HEK293 (cell line): ENCODE measurements at regions not wholly inside any gene's neighbourhood (a gene's known extent, or its start where the extent isn't known, plus 50 kb on each side); places are given as distances from the start of the nearest gene placed in this dataset.

Source experiments
- CTCF ChIA-PET: fragments of 350-600 bp; formaldehyde crosslinking; extraction: SDS; loops from one replicate; lab custom pipeline; 2021; ENCODE audit warnings: antibody characterized with exemption; lab: Yijun Ruan, JAX
- POLR2A ChIA-PET: fragments of 300-600 bp; formaldehyde crosslinking; extraction: SDS; loops from one replicate; lab custom pipeline; 2020; ENCODE audit warnings: antibody characterized with exemption, inconsistent platforms; lab: Yijun Ruan, JAX
- H3K27ac ChIP-seq: fragments of 200-500 bp; sonication (Bioruptor generic); 2 replicates; pipeline ENCODE4 v1.5.1; 2014; ENCODE audit warnings: low read depth, low read length, control low read depth, inconsistent platforms; ENCODE audit errors: extremely low read depth
- H3K36me3 ChIP-seq, 2 experiments: fragments of 200-500 bp in 1 of 2; sonication (Bioruptor generic) in 1 of 2; 1 replicate in 1 of 2; 2 replicates in 1 of 2; pipeline ENCODE4 v1.5.1; 2014 to 2017; ENCODE audit warnings: inconsistent platforms in 2 of 2, low read length in 2 of 2; ENCODE audit not compliant: control insufficient read depth in 2 of 2, insufficient read depth in 1 of 2
- H3K4me1 ChIP-seq: fragments of 200-500 bp; sonication (Bioruptor generic); 2 replicates; pipeline ENCODE4 v1.5.1; 2014; ENCODE audit warnings: mild to moderate bottlenecking, low read length, inconsistent platforms; ENCODE audit not compliant: control insufficient read depth, insufficient read depth
- H3K4me3 ChIP-seq: 2 replicates; pipeline ENCODE4 v1.5.1; 2011; ENCODE audit warnings: low read depth, mild to moderate bottlenecking, control low read depth, low read length, moderate library complexity
- H3K9me3 ChIP-seq: fragments of 200-500 bp; sonication (Bioruptor generic); 2 replicates; pipeline ENCODE4 v1.5.1; 2014; ENCODE audit warnings: low read depth, low read length, inconsistent platforms; ENCODE audit not compliant: control insufficient read depth, insufficient read depth
- BCL11A ChIP-seq: fragments of 450-650 bp; formaldehyde crosslinking; IDR thresholded peaks from 2 replicates; pipeline ENCODE4 v1.5.1; 2016; ENCODE audit warnings: low read depth, missing biosample characterization, missing genetic modification characterization
- SCRT1 ChIP-seq: fragments of 450-650 bp; formaldehyde crosslinking; IDR thresholded peaks from 2 replicates; pipeline ENCODE4 v1.5.1; 2016; ENCODE audit warnings: missing biosample characterization, missing genetic modification characterization, borderline replicate concordance
- SCRT2 ChIP-seq: fragments of 450-650 bp; formaldehyde crosslinking; IDR thresholded peaks from 2 replicates; pipeline ENCODE4 v1.5.1; 2016; ENCODE audit warnings: missing biosample characterization, missing genetic modification characterization
- ZNF114 ChIP-seq: fragments of 450-650 bp; formaldehyde crosslinking; IDR thresholded peaks from 2 replicates; pipeline ENCODE4 v1.5.0; 2017; ENCODE audit warnings: missing biosample characterization, missing genetic modification characterization
- ZNF132 ChIP-seq: fragments of 450-650 bp; formaldehyde crosslinking; IDR thresholded peaks from 2 replicates; pipeline ENCODE4 v1.5.1; 2017; ENCODE audit warnings: missing biosample characterization, missing genetic modification characterization, borderline replicate concordance
- ZNF274 ChIP-seq, 2 experiments: fragments of 200-500 bp in 1 of 2; fragments of 450-650 bp in 1 of 2; sonication (Bioruptor generic) in 1 of 2; formaldehyde crosslinking in 1 of 2; IDR thresholded peaks; 2 replicates each; pipeline versions ENCODE4 v1.5.1 to v1.6.1; 2014 to 2016; ENCODE audit warnings: borderline replicate concordance in 1 of 2, inconsistent platforms in 1 of 2, low read length in 1 of 2, missing biosample characterization in 1 of 2, missing genetic modification characterization in 1 of 2
- ZNF366 ChIP-seq: fragments of 450-650 bp; formaldehyde crosslinking; conservative IDR thresholded peaks from 2 replicates; pipeline ENCODE4 v1.5.1; 2016; ENCODE audit warnings: missing biosample characterization, missing genetic modification characterization
- ZNF391 ChIP-seq: fragments of 450-650 bp; formaldehyde crosslinking; IDR thresholded peaks from 2 replicates; pipeline ENCODE4 v1.5.1; 2016; ENCODE audit warnings: low read depth, missing biosample characterization, missing genetic modification characterization, borderline replicate concordance
- ZNF514 ChIP-seq: fragments of 450-650 bp; formaldehyde crosslinking; IDR thresholded peaks from 2 replicates; pipeline ENCODE4 v1.5.1; 2016; ENCODE audit warnings: missing biosample characterization, missing genetic modification characterization
- ZNF558 ChIP-seq: fragments of 450-650 bp; formaldehyde crosslinking; IDR thresholded peaks from 2 replicates; pipeline ENCODE4 v1.5.1; 2016; ENCODE audit warnings: missing biosample characterization, missing genetic modification characterization
- ZNF585B ChIP-seq: fragments of 450-650 bp; formaldehyde crosslinking; IDR thresholded peaks from 2 replicates; pipeline ENCODE4 v1.5.1; 2016; ENCODE audit warnings: missing biosample characterization, missing genetic modification characterization
- ZNF670 ChIP-seq: fragments of 450-650 bp; formaldehyde crosslinking; IDR thresholded peaks from 2 replicates; pipeline ENCODE4 v1.5.1; 2016; ENCODE audit warnings: missing biosample characterization, missing genetic modification characterization, low read depth
- ZNF677 ChIP-seq: fragments of 450-650 bp; IDR thresholded peaks from 2 replicates; pipeline ENCODE4 v1.5.0; 2018; ENCODE audit warnings: missing biosample characterization, mild to moderate bottlenecking, missing genetic modification characterization, moderate library complexity
- ZNF707 ChIP-seq: fragments of 450-650 bp; formaldehyde crosslinking; IDR thresholded peaks from 2 replicates; pipeline ENCODE4 v1.5.1; 2016; ENCODE audit warnings: missing biosample characterization, missing genetic modification characterization
- ZNF791 ChIP-seq: fragments of 450-650 bp; formaldehyde crosslinking; IDR thresholded peaks from 2 replicates; pipeline ENCODE4 v1.5.1; 2016; ENCODE audit warnings: missing biosample characterization, missing genetic modification characterization
- TF ChIP-seq, protein P1 (sequence below): fragments of 450-650 bp; formaldehyde crosslinking; IDR thresholded peaks from 2 replicates; pipeline ENCODE4; 2016; ENCODE audit warnings: missing biosample characterization, missing genetic modification characterization
- TF ChIP-seq, protein P2 (sequence below): fragments of 450-650 bp; formaldehyde crosslinking; IDR thresholded peaks from 2 replicates; pipeline ENCODE4 v1.5.1; 2016; ENCODE audit warnings: missing biosample characterization, missing genetic modification characterization
- TF ChIP-seq, protein P3 (sequence below): fragments of 450-650 bp; formaldehyde crosslinking; IDR thresholded peaks from 2 replicates; pipeline ENCODE4 v1.5.1; 2016; ENCODE audit warnings: missing biosample characterization, missing genetic modification characterization
- TF ChIP-seq, protein P4 (sequence below): fragments of 450-650 bp; formaldehyde crosslinking; IDR thresholded peaks from 2 replicates; pipeline ENCODE4 v1.5.1; 2017; ENCODE audit warnings: missing biosample characterization, missing genetic modification characterization

DNA sequence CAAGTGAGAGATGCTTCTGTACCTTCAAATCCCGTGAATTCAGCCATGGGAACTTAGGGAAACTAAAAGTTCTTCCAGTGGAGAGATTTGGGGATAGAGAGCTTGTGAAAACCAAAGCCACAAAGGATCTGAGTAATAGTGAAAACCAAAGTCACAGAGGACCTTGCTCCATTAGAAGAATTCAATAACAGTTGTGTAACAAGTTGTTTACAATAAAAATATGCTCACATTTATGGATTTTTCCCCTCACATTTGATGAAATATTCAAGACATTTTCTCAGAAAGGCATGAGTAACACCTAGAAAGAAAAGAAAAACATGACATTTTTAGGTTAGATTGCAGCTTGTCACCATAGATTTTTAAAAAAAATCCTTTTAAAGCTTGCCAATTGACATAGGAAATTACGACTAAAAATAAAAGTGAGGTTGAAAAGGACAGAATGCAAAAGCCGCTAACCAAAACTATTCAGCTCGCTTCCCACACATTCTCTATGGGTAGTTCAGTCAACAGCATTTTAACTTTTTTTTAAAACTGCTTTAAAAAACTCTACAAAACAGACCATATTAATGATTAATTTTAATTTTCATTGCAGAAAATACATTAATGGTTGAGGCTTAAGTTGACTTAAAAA lies 113.2 kb downstream of the CAND1 start:
- TF ChIP-seq ZNF585B (tag by site-specific recombination) (no peak), ZNF132 (tag by site-specific recombination) (no peak), ZNF791 (tag by site-specific recombination) (no peak), ZNF670 (tag by site-specific recombination) (no peak), ZNF366 (tag by site-specific recombination) (no peak), ZNF677 (tag by site-specific recombination) (no peak), BCL11A (tag by site-specific recombination) (no peak), ZNF514 (tag by site-specific recombination) (no peak), SCRT1 (no peak), SCRT2 (no peak), ZNF558 (tag by site-specific recombination) (no peak), ZNF274 (IDR thresholded peaks at IDR 0.05; ENCODE audit: low read length) (no peak), ZNF274 (tag by site-specific recombination; IDR thresholded peaks at IDR 0.05; ENCODE audit: borderline replicate concordance) (no peak)
- TF ChIP-seq, protein P1, sequence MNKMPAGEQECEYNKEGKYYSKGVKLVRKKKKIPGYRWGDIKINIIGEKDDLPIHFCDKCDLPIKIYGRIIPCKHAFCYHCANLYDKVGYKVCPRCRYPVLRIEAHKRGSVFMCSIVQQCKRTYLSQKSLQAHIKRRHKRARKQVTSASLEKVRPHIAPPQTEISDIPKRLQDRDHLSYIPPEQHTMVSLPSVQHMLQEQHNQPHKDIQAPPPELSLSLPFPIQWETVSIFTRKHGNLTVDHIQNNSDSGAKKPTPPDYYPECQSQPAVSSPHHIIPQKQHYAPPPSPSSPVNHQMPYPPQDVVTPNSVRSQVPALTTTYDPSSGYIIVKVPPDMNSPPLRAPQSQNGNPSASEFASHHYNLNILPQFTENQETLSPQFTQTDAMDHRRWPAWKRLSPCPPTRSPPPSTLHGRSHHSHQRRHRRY (tag by site-specific recombination): no peak
- TF ChIP-seq, protein P2, sequence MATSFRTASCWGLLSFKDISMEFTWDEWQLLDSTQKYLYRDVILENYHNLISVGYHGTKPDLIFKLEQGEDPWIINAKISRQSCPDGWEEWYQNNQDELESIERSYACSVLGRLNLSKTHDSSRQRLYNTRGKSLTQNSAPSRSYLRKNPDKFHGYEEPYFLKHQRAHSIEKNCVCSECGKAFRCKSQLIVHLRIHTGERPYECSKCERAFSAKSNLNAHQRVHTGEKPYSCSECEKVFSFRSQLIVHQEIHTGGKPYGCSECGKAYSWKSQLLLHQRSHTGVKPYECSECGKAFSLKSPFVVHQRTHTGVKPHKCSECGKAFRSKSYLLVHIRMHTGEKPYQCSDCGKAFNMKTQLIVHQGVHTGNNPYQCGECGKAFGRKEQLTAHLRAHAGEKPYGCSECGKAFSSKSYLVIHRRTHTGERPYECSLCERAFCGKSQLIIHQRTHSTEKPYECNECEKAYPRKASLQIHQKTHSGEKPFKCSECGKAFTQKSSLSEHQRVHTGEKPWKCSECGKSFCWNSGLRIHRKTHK: no peak
- Histone ChIP-seq H3K9me3 (no peaks in the 10 kb centered on the region), H3K4me3 (no peak overlapping the region), H3K4me1 (no peaks in the 10 kb centered on the region), H3K36me3 (no peaks in the 10 kb centered on the region), H3K27ac (no peak overlapping the region)
- ChIA-PET CTCF (no interaction called here), POLR2A (no interaction called here)

DNA sequence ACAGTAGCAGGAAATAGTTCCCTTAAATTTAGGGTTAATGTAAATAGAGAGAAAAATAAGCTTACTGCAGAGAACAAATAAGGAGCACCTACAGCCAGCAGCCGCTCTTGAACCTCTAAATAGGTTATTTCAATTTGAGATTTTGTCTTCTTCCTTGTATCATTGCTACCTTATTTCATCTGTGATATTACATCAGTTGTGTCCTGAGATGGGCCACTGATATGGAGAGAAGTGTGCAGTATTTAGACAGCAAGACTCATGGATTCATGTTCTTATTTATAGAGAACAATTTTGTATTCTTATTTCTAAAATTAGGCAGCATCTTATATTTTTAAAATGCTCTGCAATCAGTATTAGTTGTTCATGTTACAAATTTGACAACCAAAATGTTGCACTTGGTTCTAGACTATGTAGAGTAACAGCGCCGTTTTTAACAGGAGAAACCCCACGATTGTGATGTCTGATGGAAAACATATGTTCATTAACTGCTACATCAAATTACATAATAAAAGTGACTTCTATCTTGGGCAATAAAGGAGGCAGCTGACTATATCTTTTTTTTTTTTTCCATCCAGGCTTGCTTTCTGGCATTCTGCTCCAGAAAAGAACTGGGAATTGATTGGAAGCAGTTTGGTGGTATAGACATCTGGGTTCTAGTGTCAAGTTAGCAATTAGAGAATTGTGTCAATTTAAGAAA lies 117.9 kb downstream of the CAND1 start:
- H3K4me3 ChIP-seq: no peak overlapping the region
- ChIA-PET CTCF (interaction anchor here (0.7 to 1.2 kb wide), 2 partner anchors 14 to 27 kb away, joined by 3 read pairs; no protein-coding TSS in a partner anchor), POLR2A (no interaction called here)
- peaks cover 9% of the 10 kb centered on the region for H3K4me1 ChIP-seq
- no peaks in the 10 kb centered on the region for H3K36me3 ChIP-seq
- H3K9me3 ChIP-seq: no peaks in the 10 kb centered on the region
- no peak for TF ChIP-seq ZNF114 (tag by site-specific recombination)
- no peak for TF ChIP-seq ZNF677 (tag by site-specific recombination)
- TF ChIP-seq ZNF391 (tag by site-specific recombination): no peak
- TF ChIP-seq SCRT2: no peak
- TF ChIP-seq, protein P3, sequence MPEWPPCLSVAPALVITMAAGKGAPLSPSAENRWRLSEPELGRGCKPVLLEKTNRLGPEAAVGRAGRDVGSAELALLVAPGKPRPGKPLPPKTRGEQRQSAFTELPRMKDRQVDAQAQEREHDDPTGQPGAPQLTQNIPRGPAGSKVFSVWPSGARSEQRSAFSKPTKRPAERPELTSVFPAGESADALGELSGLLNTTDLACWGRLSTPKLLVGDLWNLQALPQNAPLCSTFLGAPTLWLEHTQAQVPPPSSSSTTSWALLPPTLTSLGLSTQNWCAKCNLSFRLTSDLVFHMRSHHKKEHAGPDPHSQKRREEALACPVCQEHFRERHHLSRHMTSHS (tag by site-specific recombination): no peak
- no peak for TF ChIP-seq ZNF707 (tag by site-specific recombination)
- TF ChIP-seq, protein P4, sequence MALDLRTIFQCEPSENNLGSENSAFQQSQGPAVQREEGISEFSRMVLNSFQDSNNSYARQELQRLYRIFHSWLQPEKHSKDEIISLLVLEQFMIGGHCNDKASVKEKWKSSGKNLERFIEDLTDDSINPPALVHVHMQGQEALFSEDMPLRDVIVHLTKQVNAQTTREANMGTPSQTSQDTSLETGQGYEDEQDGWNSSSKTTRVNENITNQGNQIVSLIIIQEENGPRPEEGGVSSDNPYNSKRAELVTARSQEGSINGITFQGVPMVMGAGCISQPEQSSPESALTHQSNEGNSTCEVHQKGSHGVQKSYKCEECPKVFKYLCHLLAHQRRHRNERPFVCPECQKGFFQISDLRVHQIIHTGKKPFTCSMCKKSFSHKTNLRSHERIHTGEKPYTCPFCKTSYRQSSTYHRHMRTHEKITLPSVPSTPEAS (tag by site-specific recombination): no peak
- no peak overlapping the region for H3K27ac ChIP-seq
